B cell (primary cell): ENCODE measurements at regions not wholly inside any gene's neighbourhood (a gene's known extent, or its start where the extent isn't known, plus 50 kb on each side); places are given as distances from the start of the nearest gene placed in this dataset.

Source experiments
- ATAC-seq: fragments of 200-7000 bp; cut with Tn5 transposase; one replicate; pipeline ENCODE4 v1.10.0; 2021; ENCODE audit warnings: low read depth, mild to moderate bottlenecking, moderate number of reproducible peaks, moderate library complexity
- CTCF ChIA-PET: fragments of 350-600 bp; sonication (Branson Sonifier 250); formaldehyde crosslinking; loops from one replicate; lab custom pipeline; 2021; ENCODE audit warnings: antibody characterized with exemption, inconsistent platforms; lab: Charles Lee
- POLR2A ChIA-PET: fragments of 350-600 bp; sonication (Branson Sonifier 250); formaldehyde crosslinking; loops from one replicate; lab custom pipeline; 2021; ENCODE audit warnings: antibody characterized with exemption; lab: Charles Lee
- DNase-seq: peaks from one replicate; pipeline ENCODE4 v3.0.0; 2013
- H2AFZ ChIP-seq: 2 replicates; pipeline ENCODE4 v1.6.1; 2012; ENCODE audit warnings: mild to moderate bottlenecking, low read depth, low read length; ENCODE audit not compliant: insufficient read depth, poor library complexity, severe bottlenecking
- H3K27ac ChIP-seq, 2 donors: 1 replicate in 1 of 2; 2 replicates in 1 of 2; pipeline ENCODE4 v1.5.1; 2012 to 2013; ENCODE audit warnings: low read length in 2 of 2, mild to moderate bottlenecking in 2 of 2, moderate library complexity in 1 of 2
- H3K27me3 ChIP-seq, 4 experiments: fragments of 200-600 bp in 1 of 4; sonication (generic) in 1 of 4; replicated peaks in 1 of 4; 1 replicate in 2 of 4; 2 replicates in 2 of 4; pipeline versions ENCODE4 v1.6.1 to v1.7.0; 2013 to 2016; ENCODE audit warnings: low read length in 3 of 4, mild to moderate bottlenecking in 2 of 4, mixed read lengths in 1 of 4, moderate library complexity in 1 of 4; ENCODE audit not compliant: insufficient read depth in 4 of 4, control insufficient read depth in 3 of 4; ENCODE audit errors: control extremely low read depth in 1 of 4
- H3K36me3 ChIP-seq, 2 experiments: replicated peaks in 1 of 2; 1 replicate in 1 of 2; 2 replicates in 1 of 2; pipeline versions ENCODE4 v1.6.1 to v1.7.1; 2013; ENCODE audit warnings: low read length in 1 of 2; ENCODE audit not compliant: insufficient read depth in 2 of 2, control insufficient read depth in 1 of 2; ENCODE audit errors: control extremely low read depth in 1 of 2, extremely low read depth in 1 of 2
- H3K4me1 ChIP-seq, 2 donors: fragments of 200-600 bp in 1 of 2; sonication (generic) in 1 of 2; 1 replicate in 1 of 2; 2 replicates in 1 of 2; pipeline versions ENCODE4 v1.5.1 to v1.6.1; 2013 to 2017; ENCODE audit warnings: low read length in 2 of 2; ENCODE audit not compliant: control insufficient read depth in 2 of 2, insufficient read depth in 2 of 2
- H3K4me2 ChIP-seq: replicated peaks from 2 replicates; pipeline ENCODE3; 2012; ENCODE audit warnings: mild to moderate bottlenecking, low read depth, low read length; ENCODE audit not compliant: poor library complexity, severe bottlenecking
- H3K4me3 ChIP-seq, 5 experiments: fragments of 200-600 bp in 1 of 5; sonication (generic) in 1 of 5; 1 replicate in 3 of 5; 2 replicates in 2 of 5; pipeline versions ENCODE4 v1.5.1 to v1.7.0; 2011 to 2016; ENCODE audit warnings: low read length in 4 of 5, mild to moderate bottlenecking in 4 of 5, low read depth in 2 of 5, control low read depth in 1 of 5, moderate library complexity in 1 of 5; ENCODE audit not compliant: insufficient read depth in 1 of 5; ENCODE audit errors: control extremely low read depth in 1 of 5, extremely low read depth in 1 of 5
- H3K79me2 ChIP-seq: fragments of 200-600 bp; sonication (generic); one replicate; pipeline ENCODE4 v1.6.0; 2016; ENCODE audit warnings: low read length; ENCODE audit not compliant: control insufficient read depth, insufficient read depth
- H3K9ac ChIP-seq: fragments of 200-600 bp; sonication (generic); 2 replicates; pipeline ENCODE4 v1.6.1; 2017; ENCODE audit warnings: mild to moderate bottlenecking, low read length, moderate library complexity
- H3K9me3 ChIP-seq, 3 donors: one replicate each; pipeline versions ENCODE4 v1.6.1 to v1.7.1; 2013; ENCODE audit warnings: low read length in 2 of 3; ENCODE audit not compliant: control insufficient read depth in 2 of 3, insufficient read depth in 1 of 3; ENCODE audit errors: control extremely low read depth in 1 of 3
- H4K20me1 ChIP-seq: 2 replicates; pipeline ENCODE4 v1.6.0; 2012; ENCODE audit warnings: mild to moderate bottlenecking, low read length; ENCODE audit not compliant: insufficient read depth, control insufficient read depth, poor library complexity, severe bottlenecking
- H3K27ac Mint-ChIP-seq: one replicate; pipeline ENCODE4 v1.8.0; 2021; ENCODE audit warnings: mixed read lengths
- H3K27me3 Mint-ChIP-seq: one replicate; pipeline ENCODE4 v1.8.0; 2021; ENCODE audit warnings: mixed read lengths
- H3K4me1 Mint-ChIP-seq: one replicate; pipeline ENCODE4 v1.8.0; 2021; ENCODE audit warnings: mixed read lengths
- H3K4me3 Mint-ChIP-seq: one replicate; pipeline ENCODE4 v1.8.0; 2021; ENCODE audit warnings: mixed read lengths
- H3K9me3 Mint-ChIP-seq: one replicate; pipeline ENCODE4 v1.8.0; 2022; ENCODE audit warnings: mixed read lengths; ENCODE audit not compliant: insufficient read depth
- CTCF ChIP-seq: fragments of 200-600 bp; IDR thresholded peaks from one replicate; pipeline ENCODE4 v1.8.0; 2022; ENCODE audit warnings: antibody characterized with exemption, mild to moderate bottlenecking
- EZH2 ChIP-seq: IDR thresholded peaks from 2 replicates; pipeline ENCODE4 v1.6.1; 2012; ENCODE audit warnings: borderline replicate concordance, low read depth, mild to moderate bottlenecking, moderate library complexity, low read length; ENCODE audit not compliant: insufficient read depth, poor library complexity, severe bottlenecking
- WGBS: methylation state at CpG from one replicate; pipeline ENCODE4 v1.1.5; 2013; ENCODE audit warnings: missing lambda C conversion rate; ENCODE audit not compliant: insufficient coverage; 5-methylcytosine and 5-hydroxymethylcytosine counted together
- intact Hi-C: fragments of 100-400 bp; cut with micrococcal nuclease; formaldehyde crosslinking; loops from one replicate; pipeline ENCODE4 v1.10.0; 2022

DNA sequence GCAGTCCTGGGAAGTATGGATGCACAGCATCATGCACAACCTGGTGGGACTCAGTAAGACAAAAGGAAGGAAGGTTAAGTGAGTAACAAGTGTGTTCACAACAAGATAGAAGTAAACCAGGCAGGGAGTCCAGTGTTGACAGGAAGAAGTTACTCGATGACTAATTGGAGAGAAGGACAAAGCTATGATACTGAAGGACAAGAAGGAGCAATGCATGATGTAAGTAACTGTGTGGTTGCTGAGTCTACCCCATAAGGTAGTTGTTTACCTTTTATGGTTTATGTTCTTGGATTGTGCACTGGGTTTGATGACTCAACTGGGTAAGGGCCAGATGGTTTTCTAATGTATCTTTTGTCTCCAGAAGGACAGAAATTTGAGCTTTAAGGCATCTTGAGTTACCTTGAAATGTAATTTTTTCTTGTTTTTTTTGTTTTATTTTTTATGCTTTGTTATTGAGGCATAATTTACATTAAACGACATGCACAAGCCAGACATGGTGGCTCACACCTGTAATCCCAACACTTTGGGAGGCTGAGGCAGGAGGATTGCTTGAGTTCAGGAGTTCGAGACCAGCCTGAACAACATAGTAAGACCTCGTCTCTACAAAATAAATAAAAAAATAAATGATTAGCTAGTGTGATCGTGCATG, 89.2 kb upstream of the CAST start:
- H3K36me3 ChIP-seq, result no peaks in the 10 kb centered on the region
- Mint-ChIP-seq H3K27ac (no peak overlapping the region), H3K9me3 (no peaks in the 10 kb centered on the region), H3K27me3 (peaks cover 17% of the 10 kb centered on the region), H3K4me3 (no peak overlapping the region), H3K4me1 (no peaks in the 10 kb centered on the region)
- 93% methylated on average over 1 of the region's 5 CpGs for WGBS
- H4K20me1 ChIP-seq, result no peaks in the 10 kb centered on the region
- no peak overlapping the region for H3K27ac ChIP-seq
- TF ChIP-seq EZH2 (no peak), CTCF (no peak)
- POLR2A ChIA-PET, result no interaction called here
- H2AFZ ChIP-seq, result no peak overlapping the region
- H3K79me2 ChIP-seq, result no peaks in the 10 kb centered on the region
- CTCF ChIA-PET, result interaction anchor here (0.7 kb wide), 1 partner anchor 1060 kb away, joined by 3 read pairs; no protein-coding TSS in a partner anchor
- no peaks in the 10 kb centered on the region for H3K9me3 ChIP-seq
- H3K9ac ChIP-seq, result no peak overlapping the region
- peaks cover 0 to 5% (median 0%) of the 10 kb centered on the region in 4 experiments for H3K27me3 ChIP-seq
- H3K4me2 ChIP-seq, result no peak overlapping the region
- no peak overlapping the region for H3K4me3 ChIP-seq
- DNase-seq (no peak), ATAC-seq (no peak)
- intact Hi-C loops, result no loop called here
- H3K4me1 ChIP-seq, result no peaks in the 10 kb centered on the region

- no peak overlapping the region for H3K27ac Mint-ChIP-seq
- no peak for ATAC-seq
These were observed 88.7 kb upstream of the CAST start for GRCh38 chr5:96573513-96573894.

More at GRCh38 chr5:96573513-96573894, 88.7 kb upstream of the CAST start:
- H2AFZ ChIP-seq, result no peak overlapping the region
- no peak overlapping the region for H3K9ac ChIP-seq
- H3K4me2 ChIP-seq, result no peak overlapping the region
- no peaks in the 10 kb centered on the region for H3K79me2 ChIP-seq
- H3K4me3 ChIP-seq, result no peak overlapping the region
- intact Hi-C loops, result no loop called here
- no peaks in the 10 kb centered on the region for H3K9me3 ChIP-seq
- H4K20me1 ChIP-seq, result no peaks in the 10 kb centered on the region
- H3K27me3 ChIP-seq, result peaks cover 0 to 5% (median 0%) of the 10 kb centered on the region in 4 experiments
- no peaks in the 10 kb centered on the region for H3K4me1 ChIP-seq
- no peak overlapping the region for H3K4me3 Mint-ChIP-seq
- no peaks in the 10 kb centered on the region for H3K36me3 ChIP-seq
- no peaks in the 10 kb centered on the region for H3K9me3 Mint-ChIP-seq
- CTCF ChIA-PET, result interaction anchor here (0.7 kb wide), 1 partner anchor 1061 kb away, joined by 3 read pairs; no protein-coding TSS in a partner anchor
- DNase-seq, result no peak
- H3K27ac ChIP-seq, result no peak overlapping the region
- TF ChIP-seq CTCF (no peak), EZH2 (no peak)
- POLR2A ChIA-PET, result no interaction called here
- no peaks in the 10 kb centered on the region for H3K4me1 Mint-ChIP-seq
- peaks cover 17% of the 10 kb centered on the region for H3K27me3 Mint-ChIP-seq
